NCI-H146 (cell line): ENCODE measurements at regions not wholly inside any gene's neighbourhood (a gene's known extent, or its start where the extent isn't known, plus 50 kb on each side); places are given as distances from the start of the nearest gene placed in this dataset.
"Not testable (repeated sequence)": the region's sequence is repeated elsewhere in the genome, so short reads cannot be mapped to it uniquely, and the experiment has no call there.

Experiments
- DNase-seq: peaks from one replicate; lab custom pipeline; 2025; lab: John Stamatoyannopoulos, UW

GRCh38 chr17:16843511-16843910, 128.4 kb downstream of the TNFRSF13B start:
- not testable (repeated sequence) for DNase-seq

DNA sequence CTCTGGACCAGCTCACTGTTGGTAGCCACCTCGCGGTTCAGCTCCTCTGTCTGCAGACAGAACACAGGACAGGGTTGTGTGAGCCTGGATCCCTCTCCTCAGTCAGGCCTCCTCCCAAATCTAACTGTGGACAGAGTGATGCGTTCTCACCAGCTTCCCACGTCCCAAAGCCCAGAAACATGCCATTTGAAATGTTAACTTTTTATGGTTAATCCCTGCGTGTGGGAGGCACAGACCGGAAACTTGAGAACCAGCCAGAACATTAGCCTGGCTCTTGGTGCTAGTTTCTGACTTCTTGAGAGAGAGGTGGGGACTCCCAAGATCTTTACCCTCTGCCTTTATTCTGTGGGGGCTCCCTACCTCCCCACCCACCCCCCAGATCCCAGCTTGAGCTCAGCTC, 129.6 kb downstream of the TNFRSF13B start:
- not testable (repeated sequence) for DNase-seq

- not testable (repeated sequence) for DNase-seq
Measured at GRCh38 chr17:16841896-16842295, 130.0 kb downstream of the TNFRSF13B start.

DNA sequence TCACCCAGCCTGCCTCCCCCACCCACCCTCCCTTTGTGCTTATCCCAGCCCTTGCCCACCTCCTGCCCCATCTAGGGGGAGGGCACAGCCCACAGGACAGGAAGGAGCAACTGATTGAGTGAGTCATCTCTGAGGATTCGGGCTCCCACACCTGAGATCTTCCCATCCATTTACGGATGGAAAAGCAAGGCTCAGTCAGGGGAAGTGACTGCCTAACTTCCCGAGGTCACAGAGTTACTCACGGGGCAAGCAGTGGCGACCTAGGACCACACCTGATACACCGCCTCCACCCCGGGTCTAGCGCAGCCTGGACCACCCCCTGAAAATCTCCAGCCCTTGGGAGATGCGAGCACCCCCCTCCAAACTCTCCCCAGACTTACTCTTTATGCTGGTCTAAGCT, 131.7 kb downstream of the TNFRSF13B start:
- DNase-seq: not testable (repeated sequence)

DNA sequence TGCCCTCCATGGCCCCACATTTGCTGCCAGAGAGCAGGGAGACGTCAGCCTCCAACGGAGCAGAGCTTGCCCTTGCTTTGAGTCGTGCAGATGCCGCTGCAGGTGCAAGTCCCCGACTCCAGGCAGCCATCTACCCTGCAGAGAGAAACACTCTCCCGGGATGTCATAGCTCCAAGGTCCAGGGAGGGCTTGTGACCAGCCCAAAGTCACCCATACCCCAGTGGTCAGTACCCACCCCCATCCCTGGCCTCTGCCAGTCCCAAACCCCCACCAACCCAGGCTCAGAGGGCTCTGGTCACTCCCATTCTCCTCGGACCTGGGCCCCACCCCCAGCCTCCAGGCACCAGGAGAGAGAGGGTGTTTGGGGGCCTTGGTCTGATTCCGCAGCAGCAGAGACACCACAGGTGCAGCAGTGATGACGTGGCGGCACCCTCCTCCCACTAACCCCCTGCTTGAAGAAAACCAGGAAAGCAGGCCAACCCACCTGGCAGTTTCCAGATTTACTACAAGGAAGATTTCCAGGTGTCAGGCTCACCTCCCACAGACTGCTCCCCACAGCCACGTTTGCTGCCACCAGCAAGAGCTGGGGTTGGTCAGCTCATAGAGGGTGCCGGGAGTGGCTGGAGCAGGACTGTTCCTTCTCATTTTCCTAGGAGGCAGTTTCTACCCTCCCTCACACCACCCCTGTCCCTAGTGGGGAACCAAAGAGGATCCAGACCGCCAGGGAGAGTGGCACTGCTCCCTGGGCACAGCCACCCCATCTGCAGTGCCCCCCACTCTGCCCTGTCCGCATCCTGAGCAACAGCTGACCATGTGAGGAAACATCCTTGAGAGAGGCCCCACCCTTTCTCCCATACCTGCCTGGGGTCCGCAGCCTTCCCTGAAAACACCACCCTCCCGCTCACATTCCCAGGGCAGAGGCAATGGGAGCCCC, 132.4 kb downstream of the TNFRSF13B start:
- DNase-seq: not testable (repeated sequence)

DNA sequence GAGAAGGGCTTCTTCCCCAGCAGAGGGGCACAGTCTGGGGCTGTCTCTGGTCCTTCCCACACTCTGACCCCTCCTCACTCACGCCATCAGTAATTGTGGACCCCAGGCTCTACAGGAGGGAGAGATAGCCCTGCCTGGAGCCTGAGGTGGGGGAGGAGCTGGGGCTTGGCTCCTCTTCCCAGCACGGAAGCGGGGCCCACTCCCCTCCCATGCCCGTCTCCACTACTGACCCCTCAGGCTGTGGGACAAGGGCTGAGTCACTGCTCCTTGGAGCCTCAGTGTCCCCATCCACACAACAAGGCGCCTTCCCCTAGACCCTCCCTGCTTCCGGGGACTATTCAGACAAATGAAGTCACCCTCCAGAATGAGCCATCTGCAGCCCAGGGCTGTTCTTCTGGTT, 133.1 kb downstream of the TNFRSF13B start:
- not testable (repeated sequence) for DNase-seq

- DNase-seq: not testable (repeated sequence)
Measured at GRCh38 chr17:16838287-16838686, 133.6 kb downstream of the TNFRSF13B start.

DNA sequence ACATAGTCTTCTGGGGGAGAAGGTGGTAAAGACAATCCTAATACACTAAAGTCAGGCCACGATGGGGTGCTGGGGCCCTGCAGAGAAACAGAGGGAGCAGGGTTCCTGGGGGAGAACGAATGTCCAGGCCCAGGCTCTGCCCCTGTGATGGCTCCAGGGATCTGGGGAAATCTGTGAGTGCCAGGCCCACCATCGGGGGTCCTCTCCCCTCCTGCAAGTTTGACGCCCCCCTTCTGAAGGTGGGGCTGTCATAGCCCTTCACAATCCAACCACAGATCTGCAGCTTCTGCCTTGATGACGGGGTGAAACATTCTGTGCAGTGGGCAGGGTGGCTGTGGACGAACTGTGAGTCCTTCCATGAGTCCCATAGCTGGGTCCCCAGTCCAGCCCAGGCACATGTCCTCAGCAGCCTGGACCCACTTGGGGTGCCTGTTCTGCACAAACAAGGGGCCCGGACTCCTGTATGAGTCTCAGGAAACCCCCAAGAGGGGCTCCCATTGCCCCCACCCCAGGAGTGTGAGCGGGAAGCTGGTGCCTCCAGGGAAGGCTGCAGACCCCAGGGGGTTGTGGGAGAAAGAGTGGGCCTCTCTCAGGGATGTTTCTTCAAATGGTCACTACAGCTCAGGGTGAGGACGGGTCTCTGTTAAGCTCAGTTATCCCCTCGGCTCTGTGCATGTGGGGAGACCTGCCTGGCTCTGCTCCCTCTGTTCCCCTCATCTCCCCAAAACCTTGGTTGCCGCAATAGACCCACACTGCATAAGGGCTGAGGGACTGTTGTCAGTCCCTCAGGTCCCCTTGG, 134.3 kb downstream of the TNFRSF13B start:
- not testable (repeated sequence) for DNase-seq

DNA sequence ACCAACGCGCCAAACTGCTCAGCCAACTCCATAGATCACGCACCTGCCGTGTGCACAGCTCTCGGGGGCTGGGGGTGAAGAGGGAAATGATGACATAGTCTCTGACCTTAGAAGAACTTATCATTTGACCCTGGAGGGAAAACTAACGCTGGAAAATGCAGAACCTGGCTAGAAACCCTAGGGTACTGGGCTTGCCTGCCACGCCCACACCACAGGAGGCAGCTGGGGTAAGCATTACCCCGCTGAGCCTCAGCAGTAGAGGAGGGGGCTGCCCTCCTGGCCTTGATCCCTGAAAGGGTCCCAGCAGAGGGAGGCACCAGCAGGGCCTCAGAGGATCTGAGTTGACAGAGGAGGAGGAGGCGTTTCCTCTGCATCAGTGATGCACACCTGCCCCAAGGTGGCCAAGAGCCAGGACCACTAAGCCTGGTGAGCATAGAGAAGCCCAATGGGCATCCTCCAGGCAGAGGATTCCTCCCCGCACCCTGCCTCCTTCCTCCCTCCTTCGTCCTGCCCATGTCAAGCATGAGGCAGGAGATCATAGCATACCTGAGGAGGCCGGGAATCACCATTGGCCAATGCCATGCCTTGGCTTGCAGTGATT, 135.5 kb downstream of the TNFRSF13B start:
- DNase-seq: peak; percentile 68

DNA sequence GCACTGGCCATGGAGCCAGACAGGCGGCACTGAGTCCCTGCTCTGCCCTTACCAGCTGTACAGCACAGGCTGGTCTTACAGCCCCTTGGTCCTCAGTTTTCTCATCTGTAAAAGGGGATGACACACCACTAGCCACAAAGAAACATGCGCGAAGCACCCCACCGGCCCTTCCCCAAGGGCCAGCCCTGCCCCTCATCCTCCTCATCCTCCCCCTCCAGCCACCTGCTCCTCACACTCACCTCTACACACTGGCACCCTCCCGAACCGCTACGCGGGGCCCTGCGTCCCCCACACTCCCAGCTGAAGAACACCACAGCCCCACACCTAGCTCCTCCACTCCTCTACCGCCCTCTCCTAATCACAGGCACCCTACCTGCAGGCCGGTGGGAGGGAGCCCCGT, 138.4 kb downstream of the TNFRSF13B start:
- not testable (repeated sequence) for DNase-seq

GRCh38 chr17:16832853-16833252, 139.1 kb downstream of the TNFRSF13B start:
- not testable (repeated sequence) for DNase-seq

DNA sequence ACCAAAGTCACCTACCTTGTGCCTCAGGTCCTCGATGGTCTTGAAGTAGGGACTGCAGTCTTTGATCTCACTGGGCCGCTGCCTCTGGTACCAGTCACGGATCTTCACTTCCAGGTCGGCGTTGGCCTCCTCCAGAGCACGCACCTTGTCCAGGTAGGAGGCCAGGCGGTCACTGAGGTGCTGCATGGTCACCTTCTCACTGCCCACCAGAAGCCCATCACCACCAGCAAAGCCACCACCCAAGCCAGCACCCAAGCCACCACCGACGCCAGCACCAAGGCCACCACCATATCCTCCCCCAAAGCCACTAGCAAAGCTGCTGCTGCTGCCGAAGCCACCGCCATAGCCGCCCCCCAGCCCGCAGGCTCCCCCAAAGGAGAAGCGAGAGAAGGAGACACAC, 139.7 kb downstream of the TNFRSF13B start:
- not testable (repeated sequence) for DNase-seq

- DNase-seq: not testable (repeated sequence)
Measured at GRCh38 chr17:16830770-16831169, 140.7 kb downstream of the CCDC144A start.

GRCh38 chr17:16830219-16830618, 140.2 kb downstream of the CCDC144A start:
- not testable (repeated sequence) for DNase-seq
